AG08395 (cell line): ENCODE measurements at regions not wholly inside any gene's neighbourhood (a gene's known extent, or its start where the extent isn't known, plus 50 kb on each side); places are given as distances from the start of the nearest gene placed in this dataset.
"Not testable (repeated sequence)": the region's sequence is repeated elsewhere in the genome, so short reads cannot be mapped to it uniquely, and the experiment has no call there.

Experiments used
- DNase-seq: peaks from one replicate; pipeline ENCODE4 v3.0.0; 2012; ENCODE audit warnings: mixed read lengths, low spot score

GRCh38 chr11:38446336-38446735 is 1848.3 kb upstream of the RAG2 start:
- no peak for DNase-seq

GRCh38 chr11:38438091-38438490 is 1840.1 kb upstream of the RAG2 start:
- no peak for DNase-seq

GRCh38 chr11:38425578-38425977 is 1827.5 kb upstream of the RAG2 start:
- DNase-seq: no peak

GRCh38 chr11:38423042-38423441 is 1825.0 kb upstream of the RAG2 start:
- no peak for DNase-seq

- no peak for DNase-seq
Measured at GRCh38 chr11:38416141-38416540, 1818.1 kb upstream of the RAG2 start.

GRCh38 chr11:38411149-38411548 is 1813.1 kb upstream of the RAG2 start:
- no peak for DNase-seq

GRCh38 chr11:38402063-38402462 is 1804.0 kb upstream of the RAG2 start:
- DNase-seq: no peak

GRCh38 chr11:38392176-38392575 is 1794.1 kb upstream of the RAG2 start:
- DNase-seq: no peak

GRCh38 chr11:38384568-38384967 is 1786.5 kb upstream of the RAG2 start:
- DNase-seq: no peak

- no peak for DNase-seq
Measured at GRCh38 chr11:38365274-38365673, 1767.2 kb upstream of the RAG2 start.

GRCh38 chr11:38356255-38356654 is 1758.2 kb upstream of the RAG2 start:
- no peak for DNase-seq

- no peak for DNase-seq
Measured at GRCh38 chr11:38345286-38345685, 1747.2 kb upstream of the RAG2 start.

GRCh38 chr11:38341612-38342011 is 1743.6 kb upstream of the RAG2 start:
- DNase-seq: not testable (repeated sequence)

GRCh38 chr11:38339835-38340440 is 1741.9 kb upstream of the RAG2 start:
- DNase-seq: no peak

- DNase-seq: not testable (repeated sequence)
Measured at GRCh38 chr11:38338022-38338421, 1740.0 kb upstream of the RAG2 start.

GRCh38 chr11:38332046-38332445 is 1734.0 kb upstream of the RAG2 start:
- no peak for DNase-seq

- no peak for DNase-seq
Measured at GRCh38 chr11:38330578-38330977, 1732.5 kb upstream of the RAG2 start.

GRCh38 chr11:38323961-38324761 is 1726.1 kb upstream of the RAG2 start:
- no peak for DNase-seq

- no peak for DNase-seq
Measured at GRCh38 chr11:38315151-38315550, 1717.1 kb upstream of the RAG2 start.

- DNase-seq: no peak
Measured at GRCh38 chr11:38307455-38307854, 1709.4 kb upstream of the RAG2 start.

- no peak for DNase-seq
Measured at GRCh38 chr11:38305682-38306081, 1707.6 kb upstream of the RAG2 start.

- DNase-seq: no peak
Measured at GRCh38 chr11:38304926-38305325, 1706.9 kb upstream of the RAG2 start.

GRCh38 chr11:38302564-38302963 is 1704.5 kb upstream of the RAG2 start:
- DNase-seq: no peak

- DNase-seq: no peak
Measured at GRCh38 chr11:38300570-38300969, 1702.5 kb upstream of the RAG2 start.
